Duodenal mucosa (tissue), 2 donors: ENCODE measurements at regions not wholly inside any gene's neighbourhood (a gene's known extent, or its start where the extent isn't known, plus 50 kb on each side); places are given as distances from the start of the nearest gene placed in this dataset.

ENCODE experiments used
- H3K27ac ChIP-seq: one replicate; pipeline ENCODE4 v1.7.0; 2013; ENCODE audit warnings: low read depth, low read length
- H3K27me3 ChIP-seq, 2 donors: one replicate each; pipeline ENCODE4 v1.7.0; 2013; ENCODE audit warnings: low read length in 2 of 2, control low read depth in 1 of 2; ENCODE audit not compliant: insufficient read depth in 2 of 2, control insufficient read depth in 1 of 2
- H3K36me3 ChIP-seq, 2 donors: one replicate each; pipeline ENCODE4 v1.7.0; 2013; ENCODE audit warnings: low read length in 2 of 2, control low read depth in 1 of 2; ENCODE audit not compliant: insufficient read depth in 2 of 2, control insufficient read depth in 1 of 2
- H3K4me1 ChIP-seq, 2 donors: one replicate each; pipeline ENCODE4 v1.7.0; 2013; ENCODE audit warnings: low read length in 2 of 2, control low read depth in 1 of 2; ENCODE audit not compliant: insufficient read depth in 2 of 2, control insufficient read depth in 1 of 2
- H3K4me3 ChIP-seq, 2 donors: one replicate each; pipeline ENCODE4 v1.7.0; 2013; ENCODE audit warnings: low read length in 2 of 2, low read depth in 1 of 2
- H3K9ac ChIP-seq, 2 donors: one replicate each; pipeline ENCODE4 v1.7.0; 2013; ENCODE audit warnings: low read length in 2 of 2, low read depth in 1 of 2
- H3K9me3 ChIP-seq, 2 donors: one replicate each; pipeline ENCODE4 v1.7.0; 2013; ENCODE audit warnings: low read length in 2 of 2, control low read depth in 1 of 2; ENCODE audit not compliant: control insufficient read depth in 1 of 2

DNA sequence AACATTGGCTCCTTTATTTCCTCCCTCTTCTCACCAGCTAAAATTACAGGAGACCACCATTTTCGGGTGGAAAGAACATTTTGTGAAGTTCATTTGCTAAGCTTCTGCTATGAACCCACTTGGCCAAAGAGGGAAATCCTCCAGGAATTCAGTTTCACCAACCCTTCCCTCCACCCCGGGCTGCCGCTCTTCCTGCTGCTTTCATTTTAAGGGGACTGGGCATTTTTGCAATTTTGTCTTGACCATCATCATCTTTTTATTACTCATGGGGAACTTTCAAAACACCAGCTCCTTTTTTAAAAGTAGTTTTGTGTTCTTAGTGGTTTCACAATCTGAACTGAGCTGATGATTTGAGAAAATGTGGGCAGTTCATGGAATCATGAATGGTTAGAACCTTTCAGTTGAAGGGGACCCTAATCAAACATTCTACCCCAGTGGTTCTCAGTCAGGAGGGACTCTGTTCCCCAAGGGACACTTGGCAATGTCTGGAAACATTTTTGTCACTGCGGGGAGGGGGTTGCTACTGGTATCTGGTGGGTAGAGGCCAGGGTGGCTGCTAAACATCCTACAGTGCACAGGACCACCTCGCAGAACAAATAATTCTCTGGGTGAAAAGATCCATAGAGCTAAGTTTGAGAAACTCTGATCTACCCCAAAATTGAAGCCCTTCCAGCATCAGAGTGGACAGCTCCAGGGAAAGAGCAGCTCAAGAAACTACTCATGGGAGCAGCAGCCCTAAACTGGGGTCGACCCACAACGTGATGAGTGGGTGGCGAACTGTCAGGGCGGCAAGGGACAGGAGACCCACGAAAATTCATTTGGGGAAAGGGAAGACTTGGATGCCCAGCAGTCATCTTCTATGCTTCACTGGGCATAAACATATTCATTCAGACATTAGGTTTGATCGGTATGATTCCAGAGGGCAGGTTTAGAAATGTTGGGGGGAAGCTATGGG is 92.9 kb downstream of the ACKR3 start:
- peaks cover 0 to 9% of the 10 kb centered on the region in 2 donors for H3K27me3 ChIP-seq
- no peak overlapping the region for H3K4me3 ChIP-seq
- no peaks in the 10 kb centered on the region for H3K36me3 ChIP-seq
- H3K9me3 ChIP-seq, result no peaks in the 10 kb centered on the region
- H3K27ac ChIP-seq, result no peak overlapping the region
- H3K4me1 ChIP-seq, result no peaks in the 10 kb centered on the region
- no peak overlapping the region for H3K9ac ChIP-seq

DNA sequence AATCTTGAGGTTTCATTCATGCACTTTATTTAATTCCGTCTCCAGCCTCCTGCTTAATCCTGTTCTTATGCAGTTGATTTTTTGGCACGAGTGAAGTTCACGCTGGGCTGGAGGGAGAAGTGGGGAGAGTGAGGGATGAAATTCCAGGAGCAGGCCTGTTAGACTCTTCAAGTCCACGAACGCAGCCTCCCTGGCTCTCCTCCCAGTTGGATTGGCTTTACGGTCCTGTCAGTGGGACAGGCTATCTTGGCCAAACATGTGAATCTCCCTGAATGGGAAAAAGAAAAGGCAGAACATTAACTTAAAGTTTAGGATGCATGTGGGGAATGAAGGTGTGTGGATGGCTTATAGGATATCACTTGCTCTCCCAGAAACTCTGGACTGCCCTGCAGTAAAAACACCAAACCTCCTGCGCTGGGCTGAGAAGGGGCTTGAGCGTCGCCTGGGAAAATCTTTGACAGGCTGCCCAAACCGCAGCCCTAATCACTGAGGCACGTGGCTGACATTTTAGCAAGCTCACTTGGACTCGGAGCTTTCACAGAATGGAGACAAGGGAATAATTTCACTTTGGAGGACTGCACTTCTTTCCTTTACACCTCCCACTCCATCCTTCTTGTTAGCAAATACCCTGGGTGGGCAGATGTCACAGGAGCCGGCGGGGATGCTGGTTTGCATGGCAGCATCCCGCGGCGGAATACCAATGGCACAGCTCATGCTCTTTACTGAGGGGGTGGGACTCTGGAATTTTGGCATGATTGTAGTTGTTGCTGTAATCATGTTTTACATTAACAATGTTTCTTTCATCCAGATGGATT is 93.9 kb downstream of the ACKR3 start:
- peaks cover 0 to 4% of the 10 kb centered on the region in 2 donors for H3K27me3 ChIP-seq
- no peaks in the 10 kb centered on the region for H3K36me3 ChIP-seq
- no peaks in the 10 kb centered on the region for H3K4me1 ChIP-seq
- no peak overlapping the region for H3K27ac ChIP-seq
- H3K9ac ChIP-seq, result no peak overlapping the region
- H3K9me3 ChIP-seq, result no peaks in the 10 kb centered on the region
- H3K4me3 ChIP-seq, result no peak overlapping the region

- H3K9ac ChIP-seq, result no peak overlapping the region
- no peak overlapping the region for H3K27ac ChIP-seq
- no peaks in the 10 kb centered on the region for H3K36me3 ChIP-seq
- H3K4me1 ChIP-seq, result no peaks in the 10 kb centered on the region
- H3K9me3 ChIP-seq, result no peaks in the 10 kb centered on the region
- no peak overlapping the region for H3K4me3 ChIP-seq
- H3K27me3 ChIP-seq, result peaks cover 0 to 2% of the 10 kb centered on the region in 2 donors
Measured at GRCh38 chr2:236664136-236664535, 94.5 kb downstream of the ACKR3 start.

DNA sequence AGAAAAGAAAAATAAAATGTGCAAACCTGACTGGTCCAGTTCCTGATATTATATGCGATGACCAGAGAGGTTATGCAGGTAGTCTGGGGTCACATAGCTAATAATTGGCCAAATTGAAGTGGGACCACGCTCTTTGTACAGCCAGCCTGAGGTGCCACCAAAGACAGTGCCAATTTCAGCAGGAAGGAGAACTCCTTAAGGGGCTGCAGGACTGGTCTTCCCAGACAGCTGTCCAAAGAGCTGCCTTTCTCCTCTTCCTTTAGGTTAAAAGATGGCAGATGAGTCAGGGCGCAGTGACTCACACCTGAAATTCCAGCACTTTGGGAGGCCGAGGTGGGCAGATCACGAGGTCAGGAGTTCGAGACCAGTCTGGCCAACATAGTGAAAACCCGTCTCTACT is 95.5 kb downstream of the ACKR3 start:
- Histone ChIP-seq H3K27me3 (no peaks in the 10 kb centered on the region), H3K4me1 (no peaks in the 10 kb centered on the region), H3K36me3 (no peaks in the 10 kb centered on the region), H3K9ac (no peak overlapping the region), H3K27ac (no peak overlapping the region), H3K9me3 (no peaks in the 10 kb centered on the region), H3K4me3 (no peak overlapping the region)

DNA sequence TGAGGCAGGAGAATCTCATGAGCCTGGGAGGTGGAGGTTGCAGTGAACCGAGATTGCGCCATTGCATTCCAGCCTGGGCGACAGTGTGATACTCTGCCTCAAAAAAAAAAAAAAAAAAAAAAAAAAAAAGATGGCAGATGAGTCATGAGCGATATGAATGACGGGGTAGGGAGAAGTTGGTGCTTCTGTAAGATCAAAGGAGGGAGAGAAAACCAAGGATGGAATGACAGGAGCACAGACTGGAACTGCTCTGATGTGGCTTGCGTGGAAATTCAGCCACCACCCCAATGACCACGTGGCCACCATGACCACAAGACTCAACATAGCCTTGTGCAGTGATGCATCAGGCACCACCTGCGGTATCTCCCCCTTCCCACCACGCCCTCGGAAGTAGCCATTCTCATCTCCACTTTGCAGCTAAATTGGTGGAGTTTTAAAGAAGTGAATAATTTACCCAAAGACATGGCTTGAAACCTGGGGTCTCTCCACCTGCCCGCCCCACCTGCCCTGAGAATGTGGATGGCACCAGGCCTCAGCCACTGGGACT is 96.0 kb downstream of the ACKR3 start:
- Histone ChIP-seq H3K9me3 (no peaks in the 10 kb centered on the region), H3K4me1 (no peaks in the 10 kb centered on the region), H3K36me3 (no peaks in the 10 kb centered on the region), H3K27me3 (no peaks in the 10 kb centered on the region), H3K27ac (no peak overlapping the region), H3K9ac (no peak overlapping the region), H3K4me3 (no peak overlapping the region)

DNA sequence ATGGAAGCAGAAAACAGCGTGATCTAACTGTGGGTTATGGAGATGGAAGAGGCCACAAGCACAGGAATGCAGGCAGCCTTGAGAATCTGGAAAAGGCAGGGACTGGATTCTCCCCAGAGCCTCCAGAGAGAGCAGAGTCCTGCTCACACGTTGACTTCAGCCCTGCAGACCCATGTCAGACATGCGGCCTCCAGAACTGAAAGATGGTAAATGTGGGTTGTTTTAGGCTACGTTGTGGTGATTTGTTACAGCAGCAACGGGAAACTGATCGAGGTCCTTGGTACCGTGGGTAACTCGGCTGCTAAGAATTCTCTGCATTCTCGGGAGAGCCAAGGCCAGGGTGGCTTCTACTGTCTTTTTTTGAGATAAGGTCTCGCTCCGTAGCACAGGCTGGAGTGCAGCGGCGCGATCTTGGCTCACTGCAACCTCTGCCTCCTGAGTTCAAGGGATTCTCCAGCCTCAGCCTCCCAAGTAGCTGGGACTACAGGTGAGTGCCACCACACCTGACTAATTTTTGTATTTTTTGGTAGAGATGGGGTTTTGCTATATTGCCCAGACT is 97.1 kb downstream of the ACKR3 start:
- no peaks in the 10 kb centered on the region for H3K4me1 ChIP-seq
- no peak overlapping the region for H3K9ac ChIP-seq
- H3K27ac ChIP-seq, result no peak overlapping the region
- H3K4me3 ChIP-seq, result no peak overlapping the region
- no peaks in the 10 kb centered on the region for H3K36me3 ChIP-seq
- no peaks in the 10 kb centered on the region for H3K9me3 ChIP-seq
- no peaks in the 10 kb centered on the region for H3K27me3 ChIP-seq

GRCh38 chr2:236667526-236667925 is 97.9 kb downstream of the ACKR3 start:
- Histone ChIP-seq H3K36me3 (no peaks in the 10 kb centered on the region), H3K9ac (no peak overlapping the region), H3K4me1 (no peaks in the 10 kb centered on the region), H3K9me3 (no peaks in the 10 kb centered on the region), H3K27me3 (no peaks in the 10 kb centered on the region), H3K27ac (no peak overlapping the region), H3K4me3 (no peak overlapping the region)

DNA sequence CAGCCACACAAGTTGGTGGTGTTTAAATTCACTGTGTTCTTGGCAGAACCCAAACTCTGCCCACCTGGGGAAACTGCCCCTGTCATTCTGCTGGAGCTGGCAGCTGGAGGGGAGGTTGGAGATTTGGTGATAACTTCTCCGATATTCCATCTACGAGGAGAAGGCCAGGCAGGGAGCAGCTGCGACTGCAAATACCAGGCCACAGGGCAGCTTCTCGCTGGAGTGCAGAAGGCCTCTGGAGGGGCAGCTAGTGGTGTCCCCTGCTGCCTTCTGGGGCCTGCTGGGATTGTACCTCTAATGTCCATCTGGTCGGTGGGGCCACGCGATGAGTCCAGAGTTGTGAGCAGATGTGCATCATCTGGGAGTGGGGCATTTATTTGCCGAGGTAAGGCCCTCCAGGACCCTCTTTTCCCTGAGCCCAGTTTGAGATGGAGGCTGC is 98.9 kb downstream of the ACKR3 start:
- Histone ChIP-seq H3K4me3 (no peak overlapping the region), H3K4me1 (no peaks in the 10 kb centered on the region), H3K27me3 (no peaks in the 10 kb centered on the region), H3K9me3 (no peaks in the 10 kb centered on the region), H3K9ac (no peak overlapping the region), H3K36me3 (no peaks in the 10 kb centered on the region), H3K27ac (no peak overlapping the region)

GRCh38 chr2:236670235-236670620 is 100.6 kb downstream of the ACKR3 start:
- Histone ChIP-seq H3K9me3 (no peaks in the 10 kb centered on the region), H3K4me3 (no peak overlapping the region), H3K36me3 (no peaks in the 10 kb centered on the region), H3K4me1 (no peaks in the 10 kb centered on the region), H3K27me3 (no peaks in the 10 kb centered on the region), H3K27ac (no peak overlapping the region), H3K9ac (no peak overlapping the region)
